Right atrium auricular region (tissue), 2 donors: ENCODE measurements at regions not wholly inside any gene's neighbourhood (a gene's known extent, or its start where the extent isn't known, plus 50 kb on each side); places are given as distances from the start of the nearest gene placed in this dataset.

Source experiments
- DNase-seq: peaks from one replicate; pipeline ENCODE4 v3.0.0-alpha.2; 2019; ENCODE audit warnings: low spot score
- H3K27ac ChIP-seq, 2 donors: fragments of 200-600 bp; sonication (generic); 1 replicate in 1 of 2; 2 replicates in 1 of 2; pipeline ENCODE4 v1.5.1; 2016 to 2019
- H3K27me3 ChIP-seq, 2 donors: fragments of 200-600 bp; sonication (generic); one replicate each; pipeline versions ENCODE4 v1.5.1 to v1.6.0; 2017 to 2019
- H3K36me3 ChIP-seq: fragments of 200-600 bp; sonication (generic); one replicate; pipeline ENCODE4 v1.5.1; 2016
- H3K4me1 ChIP-seq, 2 donors: fragments of 200-600 bp; sonication (generic); one replicate each; pipeline versions ENCODE4 v1.5.1 to v1.6.0; 2017 to 2019
- H3K4me3 ChIP-seq, 2 donors: fragments of 200-600 bp; sonication (generic); 1 replicate in 1 of 2; 2 replicates in 1 of 2; pipeline ENCODE4 v1.5.1; 2017 to 2019; ENCODE audit warnings: mild to moderate bottlenecking in 1 of 2, moderate library complexity in 1 of 2
- H3K9me3 ChIP-seq, 2 donors: fragments of 200-600 bp; sonication (generic); one replicate each; pipeline ENCODE4 v1.5.1; 2019
- CTCF ChIP-seq, 2 donors: fragments of 200-600 bp; sonication (generic); IDR thresholded peaks; one replicate each; pipeline ENCODE4 v1.5.1; 2019; ENCODE audit warnings: antibody characterized with exemption in 2 of 2

GRCh38 chr14:46259536-46259935, 392.0 kb downstream of the RPL10L start:
- no peaks in the 10 kb centered on the region for H3K4me1 ChIP-seq
- DNase-seq: no peak
- H3K27ac ChIP-seq: no peak overlapping the region
- H3K9me3 ChIP-seq: no peaks in the 10 kb centered on the region
- no peak for TF ChIP-seq CTCF (IDR thresholded peaks at IDR 0.05)
- H3K36me3 ChIP-seq: no peaks in the 10 kb centered on the region
- no peak overlapping the region for H3K4me3 ChIP-seq
- no peaks in the 10 kb centered on the region for H3K27me3 ChIP-seq

GRCh38 chr14:46256381-46256780, 395.2 kb downstream of the RPL10L start:
- Histone ChIP-seq H3K27ac (no peak overlapping the region), H3K9me3 (no peaks in the 10 kb centered on the region), H3K27me3 (no peaks in the 10 kb centered on the region), H3K4me3 (no peak overlapping the region), H3K4me1 (no peaks in the 10 kb centered on the region), H3K36me3 (no peaks in the 10 kb centered on the region)
- no peak for DNase-seq
- no peak for TF ChIP-seq CTCF (IDR thresholded peaks at IDR 0.05)

- Histone ChIP-seq H3K4me3 (no peak overlapping the region), H3K27me3 (no peaks in the 10 kb centered on the region), H3K4me1 (no peaks in the 10 kb centered on the region), H3K27ac (no peak overlapping the region), H3K9me3 (no peaks in the 10 kb centered on the region), H3K36me3 (no peaks in the 10 kb centered on the region)
- no peak for DNase-seq
- peak; percentile 15 to 57 for TF ChIP-seq CTCF (IDR thresholded peaks at IDR 0.05)
Measured at GRCh38 chr14:46250113-46250703, 401.4 kb downstream of the RPL10L start.

GRCh38 chr14:46248001-46248630, 403.5 kb downstream of the RPL10L start:
- no peak for TF ChIP-seq CTCF (IDR thresholded peaks at IDR 0.05)
- no peaks in the 10 kb centered on the region for H3K27me3 ChIP-seq
- H3K4me3 ChIP-seq: no peak overlapping the region
- H3K9me3 ChIP-seq: no peaks in the 10 kb centered on the region
- no peaks in the 10 kb centered on the region for H3K4me1 ChIP-seq
- H3K27ac ChIP-seq: no peak overlapping the region
- no peaks in the 10 kb centered on the region for H3K36me3 ChIP-seq
- no peak for DNase-seq

GRCh38 chr14:46245276-46245675, 406.3 kb downstream of the RPL10L start:
- Histone ChIP-seq H3K27me3 (no peaks in the 10 kb centered on the region), H3K36me3 (no peaks in the 10 kb centered on the region), H3K4me1 (no peaks in the 10 kb centered on the region), H3K9me3 (no peaks in the 10 kb centered on the region), H3K27ac (no peak overlapping the region), H3K4me3 (no peak overlapping the region)
- TF ChIP-seq CTCF (IDR thresholded peaks at IDR 0.05): no peak
- DNase-seq: no peak

GRCh38 chr14:46233786-46234185, 417.8 kb downstream of the RPL10L start:
- no peak for DNase-seq
- Histone ChIP-seq H3K4me3 (no peak overlapping the region), H3K27me3 (no peaks in the 10 kb centered on the region), H3K27ac (no peak overlapping the region), H3K36me3 (no peaks in the 10 kb centered on the region), H3K4me1 (no peaks in the 10 kb centered on the region), H3K9me3 (no peaks in the 10 kb centered on the region)
- TF ChIP-seq CTCF (IDR thresholded peaks at IDR 0.05): no peak
